Fibroblast of lung (primary cell): ENCODE measurements at regions not wholly inside any gene's neighbourhood (a gene's known extent, or its start where the extent isn't known, plus 50 kb on each side); places are given as distances from the start of the nearest gene placed in this dataset.

Experiments
- CTCF ChIP-seq, 2 donors: IDR thresholded peaks in 1 of 2; conservative IDR thresholded peaks in 1 of 2; 1 replicate in 1 of 2; 2 replicates in 1 of 2; pipeline ENCODE4 v1.5.1; 2011 to 2012; ENCODE audit warnings: low read length in 2 of 2, control low read depth in 1 of 2, inconsistent platforms in 1 of 2, low read depth in 1 of 2, mild to moderate bottlenecking in 1 of 2
- EZH2 ChIP-seq: IDR thresholded peaks from 2 replicates; pipeline ENCODE4 v1.5.1; 2012; ENCODE audit warnings: low read length, control low read depth, mild to moderate bottlenecking; ENCODE audit errors: missing control alignments

- TF ChIP-seq CTCF (conservative IDR thresholded peaks at IDR 0.05 in 1 of 2, IDR thresholded peaks at IDR 0.05 in 1 of 2; ENCODE audit: low read depth in 1 of 2, low read length in 2 of 2) (no peak), EZH2 (no peak)
Measured at GRCh38 chr17:71283486-71283885, 837.3 kb upstream of the SOX9 start.
